ENCODE measurements at regions not wholly inside any gene's neighbourhood (a gene's known extent, or its start where the extent isn't known, plus 50 kb on each side); places are given as distances from the start of the nearest gene placed in this dataset.
A peak's percentile ranks its signal among the peaks of the same experiment; 100 is the strongest.

DNA sequence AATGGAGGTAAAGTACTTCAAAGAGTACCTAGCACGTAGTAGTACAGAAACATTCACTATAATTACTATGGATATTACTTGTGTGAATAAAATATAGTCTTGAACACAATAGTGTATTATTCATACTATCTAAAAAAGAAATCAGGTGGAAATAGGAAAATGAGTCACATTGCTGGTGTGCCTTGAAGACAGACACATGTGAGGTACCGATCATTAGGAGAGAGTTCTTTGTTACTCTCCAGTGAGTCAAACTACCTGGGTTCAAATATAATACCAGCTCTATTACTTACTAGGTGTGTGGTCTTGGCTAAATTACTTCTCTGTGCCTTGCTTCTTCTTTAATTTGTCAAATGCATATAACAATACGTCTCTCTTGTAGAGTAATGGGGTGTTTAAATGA is 50.8 kb upstream of the BEND6 start:
- TF ChIP-seq, protein P1, sequence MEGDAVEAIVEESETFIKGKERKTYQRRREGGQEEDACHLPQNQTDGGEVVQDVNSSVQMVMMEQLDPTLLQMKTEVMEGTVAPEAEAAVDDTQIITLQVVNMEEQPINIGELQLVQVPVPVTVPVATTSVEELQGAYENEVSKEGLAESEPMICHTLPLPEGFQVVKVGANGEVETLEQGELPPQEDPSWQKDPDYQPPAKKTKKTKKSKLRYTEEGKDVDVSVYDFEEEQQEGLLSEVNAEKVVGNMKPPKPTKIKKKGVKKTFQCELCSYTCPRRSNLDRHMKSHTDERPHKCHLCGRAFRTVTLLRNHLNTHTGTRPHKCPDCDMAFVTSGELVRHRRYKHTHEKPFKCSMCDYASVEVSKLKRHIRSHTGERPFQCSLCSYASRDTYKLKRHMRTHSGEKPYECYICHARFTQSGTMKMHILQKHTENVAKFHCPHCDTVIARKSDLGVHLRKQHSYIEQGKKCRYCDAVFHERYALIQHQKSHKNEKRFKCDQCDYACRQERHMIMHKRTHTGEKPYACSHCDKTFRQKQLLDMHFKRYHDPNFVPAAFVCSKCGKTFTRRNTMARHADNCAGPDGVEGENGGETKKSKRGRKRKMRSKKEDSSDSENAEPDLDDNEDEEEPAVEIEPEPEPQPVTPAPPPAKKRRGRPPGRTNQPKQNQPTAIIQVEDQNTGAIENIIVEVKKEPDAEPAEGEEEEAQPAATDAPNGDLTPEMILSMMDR (conservative IDR thresholded peaks at IDR 0.05), result no peak
- Histone ChIP-seq H3K36me3 (ENCODE audit: control insufficient read depth, insufficient read depth, low read length) (no peaks in the 10 kb centered on the region), H3K27ac (ENCODE audit: low read depth, low read length) (no peak overlapping the region), H3K4me3 (ENCODE audit: low read length) (no peak overlapping the region), H3K4me1 (ENCODE audit: control insufficient read depth, insufficient read depth, low read length) (peaks cover 9% of the 10 kb centered on the region), H3K27me3 (ENCODE audit: control insufficient read depth, insufficient read depth, low read length, poor library complexity, severe bottlenecking) (no peaks in the 10 kb centered on the region), H3K9ac (ENCODE audit: extremely low read depth, low read length, poor library complexity, severe bottlenecking) (no peak overlapping the region), H3K9me3 (ENCODE audit: control insufficient read depth, low read length) (no peaks in the 10 kb centered on the region)
- Mint-ChIP-seq H3K36me3 (ENCODE audit: low read depth) (no peaks in the 10 kb centered on the region), H3K4me1 (peaks cover 10% of the 10 kb centered on the region), H3K4me3 (no peak overlapping the region), H3K27ac (no peak overlapping the region), H3K27me3 (ENCODE audit: insufficient read depth) (no peaks in the 10 kb centered on the region), H3K9me3 (no peaks in the 10 kb centered on the region)
- 88% methylated on average over 1 of the region's 3 CpGs; no CpG with 5 or more reads in 1 of the 2 experiments for WGBS, 2 experiments (ENCODE audit: insufficient coverage in 1 of 2, insufficient read length in 1 of 2)
- no peak for DNase-seq

DNA sequence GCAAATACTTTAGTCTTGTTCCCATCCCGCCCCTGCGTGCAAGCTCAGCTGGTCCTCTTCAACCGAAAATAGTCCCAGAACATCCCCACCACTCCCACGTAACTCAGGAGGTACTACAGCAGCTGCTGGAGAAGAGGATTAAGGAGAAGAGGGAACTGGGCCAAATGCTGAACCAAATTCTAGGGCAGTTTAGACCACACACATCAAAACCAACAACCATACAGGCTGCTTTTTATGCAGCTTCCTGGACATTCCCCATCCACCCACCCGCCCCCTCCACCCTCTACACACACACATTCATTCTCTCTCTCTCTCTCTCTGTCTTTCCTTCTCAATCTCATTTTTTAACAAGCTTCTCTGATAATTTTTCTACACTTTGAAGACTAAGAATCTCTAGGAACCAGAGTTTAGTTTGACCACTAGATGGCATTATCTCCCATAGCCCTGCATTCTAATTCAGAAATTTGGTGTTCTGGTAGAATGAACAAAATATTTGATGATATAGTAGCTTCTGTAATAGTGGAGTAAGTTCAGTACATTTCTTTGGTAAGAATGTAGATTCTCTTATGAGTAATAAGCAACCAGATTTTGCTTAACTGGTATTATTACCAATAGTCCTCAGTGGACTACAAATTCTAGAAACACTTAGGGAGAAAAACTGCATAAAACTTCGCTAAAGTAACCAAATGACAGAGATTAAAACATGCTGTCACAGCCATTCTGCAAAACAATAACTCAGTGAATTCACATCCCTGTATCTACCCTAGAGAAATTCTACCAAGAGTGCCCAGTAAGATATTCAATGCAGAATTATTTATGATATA is 52.1 kb upstream of the BEND6 start:
- H3K4me3 ChIP-seq (ENCODE audit: low read length), result no peak overlapping the region
- no peaks in the 10 kb centered on the region for H3K9me3 ChIP-seq (ENCODE audit: control insufficient read depth, low read length)
- H3K27me3 Mint-ChIP-seq (ENCODE audit: insufficient read depth), result no peaks in the 10 kb centered on the region
- no peaks in the 10 kb centered on the region for H3K27me3 ChIP-seq (ENCODE audit: control insufficient read depth, insufficient read depth, low read length, poor library complexity, severe bottlenecking)
- peak; percentile 56 for DNase-seq
- peaks cover 7% of the 10 kb centered on the region for H3K4me1 Mint-ChIP-seq
- peaks cover 9% of the 10 kb centered on the region for H3K4me1 ChIP-seq (ENCODE audit: control insufficient read depth, insufficient read depth, low read length)
- no peak overlapping the region for H3K9ac ChIP-seq (ENCODE audit: extremely low read depth, low read length, poor library complexity, severe bottlenecking)
- H3K27ac ChIP-seq (ENCODE audit: low read depth, low read length), result no peak overlapping the region
- TF ChIP-seq, protein P1 (conservative IDR thresholded peaks at IDR 0.05), result peak; percentile 86
- no peak overlapping the region for H3K4me3 Mint-ChIP-seq
- 0 to 61% methylated on average over 1 to 6 of the region's 6 CpGs for WGBS, 2 experiments (ENCODE audit: insufficient coverage in 1 of 2, insufficient read length in 1 of 2)
- H3K27ac Mint-ChIP-seq, result no peak overlapping the region
- H3K9me3 Mint-ChIP-seq, result no peaks in the 10 kb centered on the region
- H3K36me3 Mint-ChIP-seq (ENCODE audit: low read depth), result no peaks in the 10 kb centered on the region
- no peaks in the 10 kb centered on the region for H3K36me3 ChIP-seq (ENCODE audit: control insufficient read depth, insufficient read depth, low read length)

- Mint-ChIP-seq H3K4me1 (peaks cover 3% of the 10 kb centered on the region), H3K9me3 (peaks cover 7% of the 10 kb centered on the region), H3K36me3 (ENCODE audit: low read depth) (peaks cover 3% of the 10 kb centered on the region), H3K4me3 (no peak overlapping the region), H3K27me3 (ENCODE audit: insufficient read depth) (no peaks in the 10 kb centered on the region), H3K27ac (no peak overlapping the region)
- TF ChIP-seq, protein P1 (conservative IDR thresholded peaks at IDR 0.05), result no peak
- Histone ChIP-seq H3K27me3 (ENCODE audit: control insufficient read depth, insufficient read depth, low read length, poor library complexity, severe bottlenecking) (no peaks in the 10 kb centered on the region), H3K36me3 (ENCODE audit: control insufficient read depth, insufficient read depth, low read length) (no peaks in the 10 kb centered on the region), H3K9me3 (ENCODE audit: control insufficient read depth, low read length) (no peaks in the 10 kb centered on the region), H3K27ac (ENCODE audit: low read depth, low read length) (no peak overlapping the region), H3K9ac (ENCODE audit: extremely low read depth, low read length, poor library complexity, severe bottlenecking) (no peak overlapping the region), H3K4me1 (ENCODE audit: control insufficient read depth, insufficient read depth, low read length) (no peaks in the 10 kb centered on the region), H3K4me3 (ENCODE audit: low read length) (no peak overlapping the region)
- DNase-seq, result no peak
- 89 to 91% methylated on average over 3 to 5 of the region's 5 CpGs for WGBS, 2 experiments (ENCODE audit: insufficient coverage in 1 of 2, insufficient read length in 1 of 2)
Observed at GRCh38 chr6:56900784-56901183, 54.1 kb upstream of the BEND6 start.
